Stimulated activated CD4-positive, alpha-beta T cell treated with anti-CD3 and anti-CD28 coated beads, Interleukin-1b, Interleukin-23, amount 100 ng/mL, for 4 hours (primary cell): ENCODE measurements at regions not wholly inside any gene's neighbourhood (a gene's known extent, or its start where the extent isn't known, plus 50 kb on each side); places are given as distances from the start of the nearest gene placed in this dataset.
"Not testable (repeated sequence)": the region's sequence is repeated elsewhere in the genome, so short reads cannot be mapped to it uniquely, and the experiment has no call there.

Experiments used
- DNase-seq, 2 donors: peaks; one replicate each; pipeline ENCODE4 v3.0.0-alpha.2; 2020; ENCODE audit warnings: low read depth in 2 of 2

- not testable (repeated sequence) for DNase-seq
Observed at GRCh38 chr1:610538-610937, 75.9 kb downstream of the OR4F16 start.

GRCh38 chr1:609161-609560 is 77.3 kb downstream of the OR4F16 start:
- not testable (repeated sequence) for DNase-seq

DNA sequence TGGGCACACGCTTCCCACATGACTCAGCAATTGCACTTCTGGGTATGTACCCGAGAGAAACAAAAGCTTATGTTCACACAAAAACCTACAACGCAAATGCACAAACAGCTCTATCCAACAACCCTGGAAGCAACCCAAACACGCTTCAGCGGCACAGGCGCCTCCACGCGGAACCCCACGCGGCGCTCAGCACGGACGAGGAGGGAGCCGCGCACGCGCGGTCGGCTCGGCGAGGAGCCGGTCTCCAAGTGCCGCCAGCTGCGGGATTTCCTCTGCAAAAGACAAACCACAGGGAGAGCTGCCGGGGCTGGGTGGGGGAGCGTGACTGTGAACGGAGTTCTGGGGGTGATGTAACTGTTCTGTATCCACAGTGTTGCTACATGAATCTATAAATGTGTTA is 81.2 kb downstream of the OR4F16 start:
- peak in 1 of 2 donors; percentile 0 for DNase-seq

DNA sequence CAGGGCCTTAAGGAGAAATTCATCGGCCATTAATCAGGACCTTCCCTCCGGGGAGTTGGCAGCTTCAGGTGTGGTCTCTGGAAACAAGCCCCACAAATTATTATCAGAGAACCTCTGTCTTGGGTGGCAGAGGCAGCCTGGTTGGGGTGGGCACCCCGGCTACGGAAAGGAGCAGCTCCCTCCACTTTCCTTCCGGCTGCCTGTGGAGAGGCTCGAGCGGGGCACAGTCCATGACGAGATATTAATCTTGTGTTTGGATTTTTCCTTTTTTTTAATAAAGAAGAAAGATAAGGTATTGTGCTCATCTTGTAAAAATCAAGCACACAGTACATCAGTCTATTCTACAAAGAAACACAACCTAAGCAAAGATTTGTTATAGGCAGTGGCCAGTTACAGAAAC is 98.2 kb downstream of the OR4F16 start:
- not testable (repeated sequence) for DNase-seq

DNA sequence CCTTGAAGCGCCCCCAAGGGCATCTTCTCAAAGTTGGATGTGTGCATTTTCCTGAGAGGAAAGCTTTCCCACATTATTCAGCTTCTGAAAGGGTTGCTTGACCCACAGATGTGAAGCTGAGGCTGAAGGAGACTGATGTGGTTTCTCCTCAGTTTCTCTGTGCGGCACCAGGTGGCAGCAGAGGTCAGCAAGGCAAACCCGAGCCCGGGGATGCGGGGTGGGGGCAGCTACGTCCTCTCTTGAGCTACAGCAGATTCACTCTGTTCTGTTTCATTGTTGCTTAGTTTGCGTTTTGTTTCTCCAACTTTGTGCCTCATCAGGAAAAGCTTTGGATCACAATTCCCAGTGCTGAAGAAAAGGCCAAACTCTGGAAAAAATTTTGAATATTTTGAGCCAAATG is 100.5 kb downstream of the OR4F16 start:
- DNase-seq = peak; percentile 23 to 60
